Fibroblast of lung (primary cell): ENCODE measurements at regions not wholly inside any gene's neighbourhood (a gene's known extent, or its start where the extent isn't known, plus 50 kb on each side); places are given as distances from the start of the nearest gene placed in this dataset.

ENCODE experiments used
- DNase-seq, 2 donors: peaks; one replicate each; pipeline versions ENCODE4 v3.0.0 to v3.0.0-alpha.2; 2010; ENCODE audit warnings: low read depth in 2 of 2
- H2AFZ ChIP-seq: 2 replicates; pipeline ENCODE4 v1.5.1; 2012; ENCODE audit warnings: low read length, control low read depth, inconsistent platforms
- H3K27ac ChIP-seq: 2 replicates; pipeline ENCODE4 v1.5.1; 2011; ENCODE audit warnings: low read length, control low read depth; ENCODE audit not compliant: insufficient read depth
- H3K27me3 ChIP-seq: 2 replicates; pipeline ENCODE4 v1.5.1; 2011; ENCODE audit warnings: mild to moderate bottlenecking, low read length; ENCODE audit not compliant: control insufficient read depth, insufficient read depth
- H3K36me3 ChIP-seq: 2 replicates; pipeline ENCODE4 v1.5.1; 2011; ENCODE audit warnings: low read length; ENCODE audit not compliant: control insufficient read depth, insufficient read depth
- H3K4me1 ChIP-seq: 2 replicates; pipeline ENCODE4 v1.5.1; 2011; ENCODE audit warnings: low read length; ENCODE audit not compliant: control insufficient read depth, insufficient read depth; ENCODE audit errors: extremely low read depth
- H3K4me2 ChIP-seq: 2 replicates; pipeline ENCODE4 v1.5.1; 2011; ENCODE audit warnings: low read length, control low read depth; ENCODE audit not compliant: insufficient read depth; ENCODE audit errors: extremely low read depth
- H3K4me3 ChIP-seq, 4 experiments: fragments of 200-600 bp in 1 of 4; sonication (generic) in 1 of 4; replicated peaks in 1 of 4; 2 replicates each; pipeline ENCODE4 v1.5.1; 2011 to 2016; ENCODE audit warnings: low read length in 4 of 4, low read depth in 3 of 4, mild to moderate bottlenecking in 3 of 4, control low read depth in 2 of 4, inconsistent platforms in 1 of 4, mixed read lengths in 1 of 4; ENCODE audit not compliant: insufficient read depth in 1 of 4; ENCODE audit errors: control extremely low read depth in 1 of 4
- H3K79me2 ChIP-seq: 2 replicates; pipeline ENCODE4 v1.5.1; 2012; ENCODE audit warnings: mild to moderate bottlenecking, low read length, inconsistent platforms; ENCODE audit not compliant: control insufficient read depth, insufficient read depth
- H3K9ac ChIP-seq: 2 replicates; pipeline ENCODE4 v1.5.1; 2011; ENCODE audit warnings: mild to moderate bottlenecking, low read length, control low read depth; ENCODE audit not compliant: insufficient read depth
- H3K9me3 ChIP-seq: 2 replicates; pipeline ENCODE4 v1.5.1; 2012; ENCODE audit warnings: low read depth, low read length; ENCODE audit not compliant: control insufficient read depth, insufficient read depth
- H4K20me1 ChIP-seq: 2 replicates; pipeline ENCODE4 v1.5.1; 2011; ENCODE audit warnings: low read length; ENCODE audit not compliant: control insufficient read depth, insufficient read depth; ENCODE audit errors: extremely low read depth
- EZH2 ChIP-seq: IDR thresholded peaks from 2 replicates; pipeline ENCODE4 v1.5.1; 2012; ENCODE audit warnings: low read length, control low read depth, mild to moderate bottlenecking; ENCODE audit errors: missing control alignments
- TF ChIP-seq, protein P1 (sequence below), 2 donors: IDR thresholded peaks in 1 of 2; conservative IDR thresholded peaks in 1 of 2; 1 replicate in 1 of 2; 2 replicates in 1 of 2; pipeline ENCODE4 v1.5.1; 2011 to 2012; ENCODE audit warnings: low read length in 2 of 2, control low read depth in 1 of 2, inconsistent platforms in 1 of 2, low read depth in 1 of 2, mild to moderate bottlenecking in 1 of 2

DNA sequence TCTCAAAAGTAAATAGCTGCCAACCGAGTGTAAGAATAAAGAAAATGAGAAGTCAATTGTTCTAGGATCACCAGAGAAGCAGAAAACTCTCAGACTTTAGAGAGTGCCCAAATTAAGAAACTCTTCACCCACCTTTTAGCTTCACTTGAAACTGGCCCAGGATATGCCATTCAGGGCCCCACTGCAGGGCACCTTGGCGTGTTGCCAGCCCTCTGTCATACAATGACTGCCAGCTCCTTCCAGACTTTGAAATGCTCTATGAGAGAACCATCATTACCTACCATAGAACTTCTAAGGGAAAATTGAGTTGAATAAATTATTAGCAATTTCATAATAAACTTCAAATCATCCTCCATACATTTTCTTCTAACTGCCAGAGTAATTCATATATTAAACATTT is 240.5 kb downstream of the CETN3 start:
- no peaks in the 10 kb centered on the region for H3K4me1 ChIP-seq
- no peaks in the 10 kb centered on the region for H3K79me2 ChIP-seq
- no peaks in the 10 kb centered on the region for H4K20me1 ChIP-seq
- no peaks in the 10 kb centered on the region for H3K36me3 ChIP-seq
- no peak overlapping the region for H3K4me2 ChIP-seq
- no peaks in the 10 kb centered on the region for H3K9me3 ChIP-seq
- no peaks in the 10 kb centered on the region for H3K27me3 ChIP-seq
- H2AFZ ChIP-seq = no peak overlapping the region
- DNase-seq = no peak
- no peak overlapping the region for H3K4me3 ChIP-seq
- H3K27ac ChIP-seq = no peak overlapping the region
- no peak overlapping the region for H3K9ac ChIP-seq
- TF ChIP-seq, protein P1, sequence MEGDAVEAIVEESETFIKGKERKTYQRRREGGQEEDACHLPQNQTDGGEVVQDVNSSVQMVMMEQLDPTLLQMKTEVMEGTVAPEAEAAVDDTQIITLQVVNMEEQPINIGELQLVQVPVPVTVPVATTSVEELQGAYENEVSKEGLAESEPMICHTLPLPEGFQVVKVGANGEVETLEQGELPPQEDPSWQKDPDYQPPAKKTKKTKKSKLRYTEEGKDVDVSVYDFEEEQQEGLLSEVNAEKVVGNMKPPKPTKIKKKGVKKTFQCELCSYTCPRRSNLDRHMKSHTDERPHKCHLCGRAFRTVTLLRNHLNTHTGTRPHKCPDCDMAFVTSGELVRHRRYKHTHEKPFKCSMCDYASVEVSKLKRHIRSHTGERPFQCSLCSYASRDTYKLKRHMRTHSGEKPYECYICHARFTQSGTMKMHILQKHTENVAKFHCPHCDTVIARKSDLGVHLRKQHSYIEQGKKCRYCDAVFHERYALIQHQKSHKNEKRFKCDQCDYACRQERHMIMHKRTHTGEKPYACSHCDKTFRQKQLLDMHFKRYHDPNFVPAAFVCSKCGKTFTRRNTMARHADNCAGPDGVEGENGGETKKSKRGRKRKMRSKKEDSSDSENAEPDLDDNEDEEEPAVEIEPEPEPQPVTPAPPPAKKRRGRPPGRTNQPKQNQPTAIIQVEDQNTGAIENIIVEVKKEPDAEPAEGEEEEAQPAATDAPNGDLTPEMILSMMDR (conservative IDR thresholded peaks at IDR 0.05 in 1 of 2, IDR thresholded peaks at IDR 0.05 in 1 of 2; ENCODE audit: low read depth in 1 of 2, low read length in 2 of 2) = no peak
- TF ChIP-seq EZH2 = no peak

DNA sequence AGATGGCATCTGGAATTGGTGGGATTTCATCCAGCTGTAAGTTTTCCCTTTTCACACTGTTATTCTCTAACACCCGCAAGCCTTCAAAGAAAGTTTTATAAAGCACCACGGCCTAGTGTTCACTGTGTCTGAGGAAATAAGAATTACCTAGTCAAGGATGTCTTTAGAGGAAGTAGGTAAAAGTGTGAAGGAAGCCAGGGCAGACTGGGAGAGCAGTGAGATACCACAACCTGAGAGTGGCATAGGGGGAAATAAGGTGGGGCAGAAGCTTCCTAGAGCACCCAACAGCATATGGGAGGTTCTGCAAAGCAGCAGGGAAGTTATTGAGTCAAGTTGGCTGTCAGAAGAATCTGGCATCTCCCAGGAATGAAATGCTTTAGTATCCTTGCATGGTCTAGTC is 241.2 kb downstream of the CETN3 start:
- no peak overlapping the region for H3K4me2 ChIP-seq
- H3K4me3 ChIP-seq = no peak overlapping the region
- H3K9me3 ChIP-seq = no peaks in the 10 kb centered on the region
- H3K36me3 ChIP-seq = no peaks in the 10 kb centered on the region
- no peak overlapping the region for H3K9ac ChIP-seq
- H3K27ac ChIP-seq = no peak overlapping the region
- no peaks in the 10 kb centered on the region for H3K27me3 ChIP-seq
- TF ChIP-seq, protein P1 (conservative IDR thresholded peaks at IDR 0.05 in 1 of 2, IDR thresholded peaks at IDR 0.05 in 1 of 2; ENCODE audit: low read depth in 1 of 2, low read length in 2 of 2) = no peak
- TF ChIP-seq EZH2 = no peak
- H3K79me2 ChIP-seq = no peaks in the 10 kb centered on the region
- H4K20me1 ChIP-seq = no peaks in the 10 kb centered on the region
- no peaks in the 10 kb centered on the region for H3K4me1 ChIP-seq
- no peak for DNase-seq
- no peak overlapping the region for H2AFZ ChIP-seq

DNA sequence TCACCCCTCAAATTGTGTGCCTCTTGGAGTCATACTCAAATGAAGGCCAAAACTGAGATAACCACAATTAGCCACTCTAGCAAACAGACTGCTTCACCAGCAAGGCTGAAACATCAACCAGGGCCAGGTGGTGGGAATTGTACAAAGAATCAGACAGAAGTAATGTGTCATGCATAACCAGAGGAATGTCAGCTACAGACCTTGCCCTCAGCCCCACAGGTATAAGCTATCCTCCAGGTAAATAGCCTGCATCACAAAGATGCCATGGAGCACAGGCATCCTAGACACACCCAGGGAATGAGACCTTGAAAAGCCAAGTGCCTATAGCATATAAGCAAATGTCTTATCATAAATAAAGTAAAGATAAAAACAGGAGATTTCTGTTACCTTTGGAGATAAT is 242.7 kb downstream of the CETN3 start:
- Histone ChIP-seq H4K20me1 (no peaks in the 10 kb centered on the region), H3K4me2 (no peak overlapping the region), H3K27me3 (no peaks in the 10 kb centered on the region), H3K79me2 (no peaks in the 10 kb centered on the region), H2AFZ (no peak overlapping the region), H3K9ac (no peak overlapping the region), H3K9me3 (no peaks in the 10 kb centered on the region), H3K4me3 (no peak overlapping the region), H3K27ac (no peak overlapping the region), H3K36me3 (no peaks in the 10 kb centered on the region), H3K4me1 (no peaks in the 10 kb centered on the region)
- TF ChIP-seq, protein P1 (conservative IDR thresholded peaks at IDR 0.05 in 1 of 2, IDR thresholded peaks at IDR 0.05 in 1 of 2; ENCODE audit: low read depth in 1 of 2, low read length in 2 of 2) = no peak
- TF ChIP-seq EZH2 = no peak
- DNase-seq = no peak
